ENCODE measurements at regions not wholly inside any gene's neighbourhood (a gene's known extent, or its start where the extent isn't known, plus 50 kb on each side); places are given as distances from the start of the nearest gene placed in this dataset.
A peak's percentile ranks its signal among the peaks of the same experiment; 100 is the strongest.

DNA sequence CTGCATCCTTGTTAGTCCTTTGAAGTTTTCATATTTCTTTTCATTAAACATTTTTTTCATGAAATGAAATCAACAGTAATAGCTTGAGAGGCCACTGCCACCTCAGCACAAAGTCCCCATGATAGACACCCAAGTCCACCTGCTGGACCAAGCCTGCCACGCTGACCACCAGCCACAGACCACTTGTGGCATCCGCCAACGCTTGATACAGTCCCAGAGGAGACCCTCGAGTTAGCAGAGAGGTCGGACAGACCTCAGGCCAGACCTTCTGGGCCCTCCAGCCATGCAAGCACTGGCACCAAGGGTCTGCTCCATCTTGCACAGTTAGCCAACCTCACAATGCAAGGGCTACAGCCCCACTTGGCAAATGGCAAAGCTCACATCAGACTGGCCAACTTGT, 91.8 kb upstream of the RTL6 start:
- no peak for DNase-seq

DNA sequence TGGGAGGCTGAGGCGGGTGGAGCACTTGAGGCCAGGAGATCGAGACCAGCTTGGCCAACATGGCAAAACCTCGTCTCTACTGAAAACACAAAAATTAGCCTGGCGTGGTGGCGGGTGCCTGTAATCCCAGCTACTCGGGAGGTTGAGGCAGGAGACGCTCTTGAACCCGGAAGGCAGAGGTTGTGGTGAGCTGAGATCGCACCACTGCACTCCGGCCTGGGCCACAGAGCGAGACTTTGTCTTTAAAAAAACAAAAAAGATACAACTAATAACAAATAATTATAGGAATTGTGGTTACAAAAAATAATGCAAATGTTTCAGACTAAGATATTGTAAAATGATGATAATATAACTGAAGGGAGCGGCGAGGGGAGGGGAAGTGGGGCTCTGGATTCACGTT, 90.3 kb upstream of the RTL6 start:
- no peak for DNase-seq

DNA sequence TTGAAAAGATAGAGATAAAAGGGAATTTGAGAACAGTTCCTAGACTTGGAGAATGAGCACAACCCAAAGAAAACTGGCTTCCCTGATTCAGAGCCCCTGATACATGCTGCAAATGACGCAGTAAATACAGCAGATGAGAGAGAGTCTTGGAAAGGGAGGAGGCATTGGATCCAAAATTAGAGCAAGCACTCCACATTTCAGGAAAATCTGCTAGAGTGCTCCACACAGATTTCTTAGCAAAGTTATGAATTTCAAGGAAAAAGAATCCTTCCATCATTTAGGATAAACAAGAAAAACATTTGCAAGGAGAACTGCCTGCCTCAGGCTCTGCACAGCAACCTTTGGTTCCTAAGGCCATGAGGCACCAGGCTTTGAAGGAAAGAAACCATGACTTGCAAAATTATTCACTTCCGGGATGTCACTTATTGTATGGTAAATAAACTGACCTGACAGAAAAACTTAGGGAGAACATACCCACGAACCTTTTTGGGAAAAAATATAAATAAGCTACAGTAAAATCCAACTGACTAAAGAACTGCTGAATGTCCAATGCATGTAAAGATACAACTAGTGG, 89.8 kb upstream of the RTL6 start:
- no peak for DNase-seq

DNA sequence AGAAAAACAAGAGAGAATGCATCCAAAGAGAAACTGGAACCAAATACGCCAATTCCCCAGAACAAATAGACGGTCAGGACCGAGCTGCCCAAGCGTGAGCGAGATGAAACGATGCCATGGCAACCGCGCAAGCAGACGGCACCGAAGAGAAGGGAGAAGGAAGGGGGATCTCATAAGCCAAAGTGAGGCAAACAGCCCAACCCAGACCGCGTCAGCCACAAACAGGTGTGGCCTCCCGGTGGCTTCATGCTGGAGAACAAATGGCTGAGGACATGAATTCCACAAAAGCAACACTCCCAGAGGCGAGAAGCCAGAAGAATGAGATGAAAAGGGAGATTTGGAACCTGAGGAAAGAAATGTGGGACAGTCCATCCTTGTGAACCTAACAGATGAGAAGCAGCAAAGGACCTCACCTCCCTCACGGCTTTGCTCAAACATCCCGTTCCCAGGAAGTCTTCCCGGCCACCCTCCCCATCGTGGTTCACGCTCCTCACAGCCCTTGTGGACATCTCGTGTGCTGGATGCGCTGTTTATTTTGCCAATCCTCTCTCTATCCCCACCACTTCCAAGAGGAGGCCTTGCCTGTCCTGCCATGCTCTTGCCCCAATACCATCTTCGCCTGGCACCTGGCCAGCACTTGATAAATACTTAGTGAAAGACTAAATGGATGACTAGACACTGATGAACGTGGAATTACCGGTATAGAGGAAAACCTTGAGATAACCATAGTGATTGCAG, 89.1 kb upstream of the RTL6 start:
- DNase-seq: peak; percentile 91

DNA sequence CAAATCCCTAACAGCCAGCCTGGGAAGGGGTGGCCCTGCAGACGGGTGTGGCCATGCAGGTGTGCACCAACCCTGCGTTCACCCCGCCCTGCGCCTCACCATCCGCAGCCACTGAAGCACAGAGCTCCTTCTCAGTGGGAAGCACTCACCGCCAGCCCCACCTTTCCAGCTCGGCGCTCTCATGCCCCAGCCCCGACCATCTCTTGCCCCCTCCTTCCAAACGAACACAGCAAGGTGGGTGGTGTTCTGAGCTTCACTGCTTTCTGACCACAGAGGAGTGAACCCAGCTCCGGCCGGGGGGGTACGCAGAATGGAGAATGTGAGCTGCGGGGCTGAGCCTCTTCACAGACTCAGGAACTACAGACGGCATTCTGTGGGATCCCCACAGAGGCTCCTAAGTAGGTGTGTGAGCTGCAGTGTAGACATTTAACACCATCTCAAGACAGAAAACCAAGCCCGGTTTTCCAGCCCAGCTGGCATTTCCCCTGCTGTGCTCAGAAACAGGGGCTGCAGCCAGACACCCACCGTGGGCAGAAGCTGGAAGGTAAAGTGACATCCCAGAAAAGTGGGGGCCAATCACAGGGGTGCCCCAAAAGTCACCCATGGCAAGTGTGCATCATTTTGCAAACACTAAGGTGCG, 88.4 kb upstream of the RTL6 start:
- DNase-seq: no peak

GRCh38 chr22:44585559-44586350, 87.7 kb upstream of the RTL6 start:
- no peak for DNase-seq

DNA sequence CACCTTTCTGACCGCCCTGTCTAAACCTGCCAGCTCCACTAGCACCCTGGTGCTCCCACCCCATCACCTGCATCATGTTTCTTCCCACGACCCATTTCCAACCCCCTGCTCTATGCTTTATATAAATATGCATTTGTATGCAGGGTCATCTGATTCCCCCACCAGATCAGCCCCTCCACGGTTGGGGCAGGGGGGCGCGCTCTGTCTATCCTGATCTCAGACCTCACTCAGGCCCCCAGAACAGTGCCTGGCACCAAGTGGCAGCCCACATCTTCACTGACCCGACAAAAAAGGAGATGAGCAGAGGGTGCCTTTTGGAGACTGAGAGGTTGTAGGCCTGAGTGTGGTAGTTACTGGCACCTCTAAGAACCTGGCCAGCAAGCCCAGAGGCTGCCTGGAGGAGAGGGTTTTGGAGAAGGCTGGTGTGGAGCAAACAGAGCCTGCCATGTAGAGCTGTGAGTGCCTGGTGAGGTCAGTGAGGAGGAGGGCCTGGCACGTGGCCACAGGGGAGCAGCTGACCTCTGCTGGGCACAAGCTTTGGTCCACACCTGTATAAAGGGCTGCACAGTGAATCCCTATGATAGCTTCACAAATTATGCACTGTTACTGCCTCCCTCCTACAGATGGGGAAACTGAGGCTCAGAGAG, 86.3 kb upstream of the RTL6 start:
- no peak for DNase-seq

DNA sequence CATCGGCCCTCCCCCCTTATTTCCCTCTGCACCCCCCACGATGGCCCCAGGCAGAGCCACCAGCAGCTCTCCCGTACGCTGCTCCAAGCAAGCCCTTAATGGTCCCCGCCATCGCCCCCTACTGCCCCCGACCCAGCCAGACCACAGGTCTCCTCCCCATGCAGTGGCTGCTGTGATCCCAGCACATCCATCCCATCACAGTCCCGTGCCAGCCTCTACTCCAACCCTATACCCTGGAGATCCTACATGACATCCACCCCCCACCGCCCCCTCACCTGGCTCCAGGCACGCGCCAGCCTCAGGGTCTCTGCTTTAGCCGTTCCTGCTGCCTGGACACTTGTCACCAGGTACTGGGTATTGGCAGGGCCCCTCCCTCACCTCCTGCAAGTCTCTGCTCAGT, 85.8 kb upstream of the RTL6 start:
- no peak for DNase-seq

DNA sequence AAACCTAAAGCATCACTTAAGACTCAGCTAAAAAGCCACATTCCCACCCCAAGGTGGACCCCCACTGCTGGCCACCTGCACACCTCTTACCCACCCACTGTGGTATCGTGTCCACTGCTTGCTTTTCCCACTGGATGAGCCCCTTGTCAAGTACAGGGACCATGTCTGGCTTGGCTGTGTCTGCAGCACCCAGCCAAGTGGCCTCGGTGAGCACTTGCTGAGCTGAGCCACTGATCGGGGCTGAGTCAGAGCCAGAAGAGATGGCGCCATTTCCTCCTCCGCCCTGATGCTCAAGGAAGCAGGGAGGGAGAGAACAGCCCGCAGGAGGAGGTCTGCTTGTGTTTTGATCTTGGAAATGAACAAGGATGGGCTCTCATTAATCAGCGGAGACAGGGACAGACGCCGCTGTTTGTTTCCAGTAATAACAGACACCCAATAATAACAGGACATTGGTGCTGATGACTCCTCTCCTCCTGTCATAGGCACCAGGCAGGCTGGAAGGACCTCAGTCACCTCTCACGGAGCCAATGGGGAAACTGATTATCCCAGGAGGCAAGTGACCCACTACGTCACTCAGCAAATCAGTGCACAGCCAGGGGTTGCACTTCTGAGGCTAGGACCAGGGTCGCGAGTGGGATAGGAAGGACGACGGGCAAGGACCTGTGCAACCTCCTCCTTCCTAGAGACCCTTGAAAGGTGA, 85.2 kb upstream of the RTL6 start:
- no peak for DNase-seq

GRCh38 chr22:44582016-44582415, 84.0 kb upstream of the RTL6 start:
- no peak for DNase-seq

- no peak for DNase-seq
Measured at GRCh38 chr22:44581096-44581435, 83.0 kb upstream of the RTL6 start.

GRCh38 chr22:44580176-44581095, 82.4 kb upstream of the RTL6 start:
- no peak for DNase-seq

DNA sequence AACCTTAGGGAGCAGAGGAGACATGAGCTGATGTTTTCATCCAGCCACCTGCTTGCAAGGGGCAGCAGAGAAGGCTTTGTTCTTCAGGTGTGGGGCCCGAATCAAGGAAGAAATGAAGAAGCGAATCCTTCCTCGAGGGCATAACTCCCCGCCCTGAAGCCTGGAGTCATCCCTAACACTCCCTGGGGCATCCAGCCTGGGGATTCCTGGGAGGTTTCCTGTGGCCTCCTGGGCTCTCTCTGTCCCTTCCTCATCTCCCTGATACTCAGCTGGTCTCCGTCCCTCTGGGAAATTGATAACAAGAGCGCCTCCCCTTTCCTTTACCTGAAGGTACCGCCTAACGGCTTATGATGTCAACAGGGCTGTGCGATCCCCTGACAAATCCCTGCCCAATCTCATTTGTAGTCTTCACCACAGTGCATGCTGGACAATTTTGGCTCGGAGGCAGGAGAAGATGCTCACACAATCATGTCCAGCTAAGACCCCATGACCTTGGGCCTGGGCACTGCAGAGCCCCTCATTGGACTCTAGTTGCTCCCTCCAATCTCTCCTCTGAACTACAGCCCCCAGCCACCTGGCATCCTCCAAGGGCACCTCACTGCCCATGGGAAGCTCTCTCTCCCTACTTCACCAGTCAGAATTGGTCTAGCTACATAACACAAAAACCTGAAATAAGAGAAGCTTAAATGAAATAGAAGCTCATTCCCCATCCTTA, 80.6 kb upstream of the RTL6 start:
- DNase-seq: no peak

DNA sequence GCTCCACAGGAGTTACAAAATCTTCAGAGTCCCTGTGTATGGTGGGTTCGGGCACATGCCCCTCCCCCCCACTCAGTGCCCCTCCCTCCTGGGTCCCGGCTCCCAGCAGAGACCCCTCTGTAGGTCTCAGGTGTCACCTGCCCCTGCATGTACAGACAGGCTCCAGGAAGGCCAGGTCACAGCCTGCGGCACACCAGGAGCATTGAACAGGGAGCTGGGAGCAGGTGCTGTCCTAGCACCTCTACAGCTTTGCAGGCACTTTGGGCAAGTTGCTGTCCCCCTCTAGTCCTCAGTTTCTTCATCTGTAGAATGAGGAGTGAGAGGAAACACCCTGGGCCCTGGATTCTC, 80.1 kb upstream of the RTL6 start:
- DNase-seq: no peak

DNA sequence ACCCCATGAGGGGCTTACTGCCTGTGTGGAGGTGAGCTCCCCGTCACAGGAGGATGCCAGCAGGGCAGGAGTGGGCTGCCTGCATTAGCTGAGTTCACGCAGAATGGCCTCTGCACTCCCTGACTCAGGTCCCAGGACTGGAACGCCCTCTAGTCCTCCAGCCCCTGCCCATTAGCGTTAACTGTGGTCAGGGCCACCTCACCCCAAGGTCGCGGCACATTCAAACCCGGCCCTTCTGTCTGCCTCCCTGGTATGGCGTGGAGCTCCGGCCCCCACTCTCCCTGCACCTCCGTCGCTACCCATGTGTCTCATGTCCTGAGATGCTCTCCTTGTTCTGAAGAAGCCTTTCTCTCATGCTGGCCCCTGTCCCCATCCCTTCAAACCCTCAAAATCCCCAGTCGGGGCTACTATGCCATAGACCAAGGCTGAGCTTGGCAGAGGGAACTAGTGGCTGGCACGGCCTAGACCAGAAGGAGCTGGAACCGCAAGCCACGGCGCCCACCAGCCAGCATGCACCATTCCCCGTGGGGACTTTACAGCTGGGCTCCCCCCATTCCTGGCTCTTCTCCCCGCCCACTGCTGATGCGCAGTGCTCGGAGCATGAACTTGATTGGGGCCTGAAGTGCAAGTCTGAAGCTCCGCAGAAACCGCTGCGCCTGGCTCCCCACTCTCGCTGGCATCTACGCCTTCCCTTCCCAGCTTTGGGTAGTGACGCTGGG, 79.5 kb upstream of the RTL6 start:
- DNase-seq: no peak

- no peak for DNase-seq
Measured at GRCh38 chr22:44576311-44577260, 78.6 kb upstream of the RTL6 start.

DNA sequence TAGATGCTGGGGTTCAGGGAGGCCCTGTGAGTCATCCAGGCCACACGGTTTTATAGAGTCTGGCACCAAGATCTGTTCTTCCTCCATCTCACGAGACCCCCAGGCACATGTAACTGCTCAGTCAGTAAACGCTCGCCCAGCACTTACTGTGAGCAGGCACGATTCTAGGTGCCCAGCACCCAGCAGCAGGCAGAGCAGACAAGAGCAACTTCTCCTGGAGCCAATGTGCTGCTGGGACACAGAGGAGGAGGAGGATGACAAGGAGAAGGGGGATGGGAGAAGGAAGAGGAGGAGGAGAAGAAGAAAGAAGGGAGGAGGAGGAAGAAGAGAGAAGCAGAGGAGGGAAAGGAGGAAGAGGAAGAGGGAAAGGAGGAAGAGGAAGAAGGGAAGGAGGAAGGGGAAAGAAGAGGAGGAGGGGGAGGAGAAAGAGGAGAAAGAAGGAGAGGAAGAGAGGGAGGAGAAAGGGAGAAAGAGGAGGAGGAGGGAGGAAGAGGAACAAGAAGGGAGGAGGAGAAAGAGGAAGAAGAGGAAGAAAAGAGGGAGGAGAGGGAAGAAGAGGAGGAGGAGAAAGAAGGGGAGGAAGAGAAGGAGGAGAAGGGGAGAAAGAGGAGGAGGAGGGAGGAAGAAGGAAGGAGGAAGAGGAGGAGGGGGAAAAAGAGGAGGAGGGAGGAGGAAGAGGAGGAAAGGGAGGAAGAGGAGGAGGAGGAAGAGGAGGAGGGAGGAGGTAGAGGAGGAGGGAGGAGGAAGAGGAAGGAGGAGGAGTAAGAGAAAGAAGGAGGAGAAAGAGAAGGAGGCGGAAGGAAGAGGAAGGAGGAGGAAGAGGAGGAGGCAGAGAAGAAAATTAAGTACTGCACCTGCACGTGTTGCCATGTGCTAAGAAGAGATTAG, 77.6 kb upstream of the RTL6 start:
- DNase-seq: no peak

Measured in eye (tissue), 1 donor.